PFSK-1 (cell line): ENCODE measurements at regions not wholly inside any gene's neighbourhood (a gene's known extent, or its start where the extent isn't known, plus 50 kb on each side); places are given as distances from the start of the nearest gene placed in this dataset.

Source experiments
- POLR2AphosphoS5 ChIP-seq: IDR thresholded peaks from 2 replicates; pipeline ENCODE4 v1.6.1; 2012; ENCODE audit warnings: low read depth, mild to moderate bottlenecking, control low read depth, low read length, moderate library complexity
- TAF1 ChIP-seq: IDR thresholded peaks from 2 replicates; pipeline ENCODE4 v1.6.1; 2012; ENCODE audit warnings: low read length, control low read depth, borderline replicate concordance; ENCODE audit not compliant: insufficient read depth
- TF ChIP-seq, protein P1 (sequence below), 2 experiments: IDR thresholded peaks; 2 replicates each; pipeline versions ENCODE4 v1.6.1 to v1.8.0; 2011 to 2012; ENCODE audit warnings: low read depth in 2 of 2, low read length in 2 of 2, control low read depth in 1 of 2, inconsistent platforms in 1 of 2, mild to moderate bottlenecking in 1 of 2, moderate library complexity in 1 of 2; ENCODE audit not compliant: insufficient read depth in 1 of 2

DNA sequence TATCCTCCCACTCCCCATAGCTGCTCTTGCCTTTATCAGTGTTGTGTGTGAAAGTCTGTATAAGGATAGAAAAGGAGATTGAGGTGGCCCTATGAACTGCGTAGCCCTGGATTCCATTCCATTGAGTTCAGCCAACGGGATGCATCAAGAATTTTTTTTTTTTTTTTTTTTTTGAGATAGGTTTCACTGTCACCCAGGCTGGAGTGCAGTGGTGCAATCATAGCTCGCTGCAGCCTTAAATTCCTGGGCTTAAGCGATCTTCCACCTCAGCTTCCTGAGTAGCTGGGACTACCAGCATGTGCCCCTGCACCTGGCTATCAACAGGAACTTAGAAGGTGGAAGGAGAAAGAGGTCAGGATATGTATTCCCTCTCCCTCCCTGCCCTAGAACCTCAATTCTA is 187.2 kb upstream of the SPRY1 start:
- no peak for TF ChIP-seq POLR2AphosphoS5
- TF ChIP-seq, protein P1, sequence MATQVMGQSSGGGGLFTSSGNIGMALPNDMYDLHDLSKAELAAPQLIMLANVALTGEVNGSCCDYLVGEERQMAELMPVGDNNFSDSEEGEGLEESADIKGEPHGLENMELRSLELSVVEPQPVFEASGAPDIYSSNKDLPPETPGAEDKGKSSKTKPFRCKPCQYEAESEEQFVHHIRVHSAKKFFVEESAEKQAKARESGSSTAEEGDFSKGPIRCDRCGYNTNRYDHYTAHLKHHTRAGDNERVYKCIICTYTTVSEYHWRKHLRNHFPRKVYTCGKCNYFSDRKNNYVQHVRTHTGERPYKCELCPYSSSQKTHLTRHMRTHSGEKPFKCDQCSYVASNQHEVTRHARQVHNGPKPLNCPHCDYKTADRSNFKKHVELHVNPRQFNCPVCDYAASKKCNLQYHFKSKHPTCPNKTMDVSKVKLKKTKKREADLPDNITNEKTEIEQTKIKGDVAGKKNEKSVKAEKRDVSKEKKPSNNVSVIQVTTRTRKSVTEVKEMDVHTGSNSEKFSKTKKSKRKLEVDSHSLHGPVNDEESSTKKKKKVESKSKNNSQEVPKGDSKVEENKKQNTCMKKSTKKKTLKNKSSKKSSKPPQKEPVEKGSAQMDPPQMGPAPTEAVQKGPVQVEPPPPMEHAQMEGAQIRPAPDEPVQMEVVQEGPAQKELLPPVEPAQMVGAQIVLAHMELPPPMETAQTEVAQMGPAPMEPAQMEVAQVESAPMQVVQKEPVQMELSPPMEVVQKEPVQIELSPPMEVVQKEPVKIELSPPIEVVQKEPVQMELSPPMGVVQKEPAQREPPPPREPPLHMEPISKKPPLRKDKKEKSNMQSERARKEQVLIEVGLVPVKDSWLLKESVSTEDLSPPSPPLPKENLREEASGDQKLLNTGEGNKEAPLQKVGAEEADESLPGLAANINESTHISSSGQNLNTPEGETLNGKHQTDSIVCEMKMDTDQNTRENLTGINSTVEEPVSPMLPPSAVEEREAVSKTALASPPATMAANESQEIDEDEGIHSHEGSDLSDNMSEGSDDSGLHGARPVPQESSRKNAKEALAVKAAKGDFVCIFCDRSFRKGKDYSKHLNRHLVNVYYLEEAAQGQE (IDR thresholded peaks at IDR 0.05; ENCODE audit: insufficient read depth in 1 of 2, low read depth in 2 of 2, low read length in 2 of 2): no peak
- TF ChIP-seq TAF1: no peak
